GM06990 (cell line): ENCODE measurements at regions not wholly inside any gene's neighbourhood (a gene's known extent, or its start where the extent isn't known, plus 50 kb on each side); places are given as distances from the start of the nearest gene placed in this dataset.

Experiments
- DNase-seq: peaks from one replicate; pipeline ENCODE4 v3.0.0-alpha.2; 2011; ENCODE audit not compliant: insufficient read length; ENCODE audit errors: extremely low read depth
- H3K27me3 ChIP-seq: replicated peaks from 2 replicates; pipeline ENCODE4 v1.6.0; 2011; ENCODE audit warnings: low read length; ENCODE audit not compliant: control insufficient read depth, insufficient read depth
- H3K36me3 ChIP-seq: 2 replicates; pipeline ENCODE4 v1.5.1; 2011; ENCODE audit warnings: low read length; ENCODE audit not compliant: control insufficient read depth, insufficient read depth
- H3K4me3 ChIP-seq: replicated peaks from 2 replicates; pipeline ENCODE4 v1.5.1; 2011; ENCODE audit warnings: low read depth, mild to moderate bottlenecking, control low read depth, low read length
- CTCF ChIP-seq: IDR thresholded peaks from 2 replicates; pipeline ENCODE4 v1.5.1; 2011; ENCODE audit warnings: low read length, control low read depth, mild to moderate bottlenecking, inconsistent platforms; ENCODE audit not compliant: insufficient read depth, poor library complexity, severe bottlenecking

- TF ChIP-seq CTCF, result no peak
- no peak overlapping the region for H3K4me3 ChIP-seq
- DNase-seq, result no peak
- H3K36me3 ChIP-seq, result no peaks in the 10 kb centered on the region
- H3K27me3 ChIP-seq, result no peaks in the 10 kb centered on the region
These were observed 430.5 kb downstream of the SLITRK6 start for GRCh38 chr13:85368686-85369085.

- H3K27me3 ChIP-seq, result no peaks in the 10 kb centered on the region
- no peak overlapping the region for H3K4me3 ChIP-seq
- DNase-seq, result no peak
- no peaks in the 10 kb centered on the region for H3K36me3 ChIP-seq
- no peak for TF ChIP-seq CTCF
These were observed 431.3 kb downstream of the SLITRK6 start for GRCh38 chr13:85367887-85368286.

GRCh38 chr13:85366759-85367417 lies 432.3 kb downstream of the SLITRK6 start:
- TF ChIP-seq CTCF, result no peak
- no peaks in the 10 kb centered on the region for H3K36me3 ChIP-seq
- H3K27me3 ChIP-seq, result no peaks in the 10 kb centered on the region
- H3K4me3 ChIP-seq, result no peak overlapping the region
- DNase-seq, result no peak

- DNase-seq, result no peak
- Histone ChIP-seq H3K36me3 (no peaks in the 10 kb centered on the region), H3K27me3 (no peaks in the 10 kb centered on the region), H3K4me3 (no peak overlapping the region)
- TF ChIP-seq CTCF, result no peak
These were observed 435.7 kb downstream of the SLITRK6 start for GRCh38 chr13:85363504-85363903.

GRCh38 chr13:85362980-85363379 lies 436.2 kb downstream of the SLITRK6 start:
- DNase-seq, result no peak
- no peaks in the 10 kb centered on the region for H3K27me3 ChIP-seq
- H3K4me3 ChIP-seq, result no peak overlapping the region
- TF ChIP-seq CTCF, result no peak
- no peaks in the 10 kb centered on the region for H3K36me3 ChIP-seq

- Histone ChIP-seq H3K4me3 (no peak overlapping the region), H3K36me3 (no peaks in the 10 kb centered on the region), H3K27me3 (no peaks in the 10 kb centered on the region)
- DNase-seq, result no peak
- no peak for TF ChIP-seq CTCF
These were observed 452.0 kb downstream of the SLITRK6 start for GRCh38 chr13:85347251-85347650.
